Stimulated activated CD8-positive, alpha-beta memory T cell treated with anti-CD3 and anti-CD28 coated beads, Interleukin-12 subunit alpha, Interleukin-12 subunit beta, amount 100 ng/mL, for 24 hours (primary cell): ENCODE measurements at regions not wholly inside any gene's neighbourhood (a gene's known extent, or its start where the extent isn't known, plus 50 kb on each side); places are given as distances from the start of the nearest gene placed in this dataset.
"Not testable (repeated sequence)": the region's sequence is repeated elsewhere in the genome, so short reads cannot be mapped to it uniquely, and the experiment has no call there.

Experiments
- DNase-seq: peaks from one replicate; pipeline ENCODE4 v3.0.0-alpha.2; 2020; ENCODE audit errors: extremely low read depth

GRCh38 chr14:54010981-54011380 lies 54.4 kb upstream of the BMP4 start:
- DNase-seq, result no peak

- no peak for DNase-seq
Observed at GRCh38 chr14:54023027-54023426, 66.4 kb upstream of the BMP4 start.

GRCh38 chr14:54025661-54026060 lies 69.0 kb upstream of the BMP4 start:
- no peak for DNase-seq

- no peak for DNase-seq
Observed at GRCh38 chr14:54026671-54027070, 70.0 kb upstream of the BMP4 start.

- not testable (repeated sequence) for DNase-seq
Observed at GRCh38 chr14:54030996-54031395, 74.4 kb upstream of the BMP4 start.

- not testable (repeated sequence) for DNase-seq
Observed at GRCh38 chr14:54033285-54033684, 76.7 kb upstream of the BMP4 start.

- DNase-seq, result no peak
Observed at GRCh38 chr14:54038724-54039123, 82.1 kb upstream of the BMP4 start.

- DNase-seq, result no peak
Observed at GRCh38 chr14:54039311-54039710, 82.7 kb upstream of the BMP4 start.

GRCh38 chr14:54040846-54041245 lies 84.2 kb upstream of the BMP4 start:
- no peak for DNase-seq

- DNase-seq, result no peak
Observed at GRCh38 chr14:54046250-54046649, 89.6 kb upstream of the BMP4 start.

GRCh38 chr14:54047645-54048308 lies 91.2 kb upstream of the BMP4 start:
- no peak for DNase-seq

GRCh38 chr14:54048311-54048710 lies 91.7 kb upstream of the BMP4 start:
- no peak for DNase-seq

GRCh38 chr14:54048736-54049135 lies 92.1 kb upstream of the BMP4 start:
- no peak for DNase-seq

- DNase-seq, result no peak
Observed at GRCh38 chr14:54050759-54051158, 94.1 kb upstream of the BMP4 start.

GRCh38 chr14:54052696-54053385 lies 96.2 kb upstream of the BMP4 start:
- no peak for DNase-seq

- DNase-seq, result no peak
Observed at GRCh38 chr14:54053386-54053745, 96.7 kb upstream of the BMP4 start.

- DNase-seq, result no peak
Observed at GRCh38 chr14:54058505-54058904, 101.9 kb upstream of the BMP4 start.

- no peak for DNase-seq
Observed at GRCh38 chr14:54083549-54084239, 127.1 kb upstream of the BMP4 start.

- DNase-seq, result no peak
Observed at GRCh38 chr14:54085232-54085761, 128.7 kb upstream of the BMP4 start.

- no peak for DNase-seq
Observed at GRCh38 chr14:54085841-54086240, 129.2 kb upstream of the BMP4 start.

GRCh38 chr14:54086767-54087166 lies 130.1 kb upstream of the BMP4 start:
- no peak for DNase-seq

GRCh38 chr14:54087376-54087775 lies 130.8 kb upstream of the BMP4 start:
- no peak for DNase-seq

GRCh38 chr14:54088271-54088670 lies 131.6 kb upstream of the BMP4 start:
- no peak for DNase-seq
